CD4-positive, alpha-beta T cell treated with Interleukin-17A for 1 hour (primary cell): ENCODE measurements at regions not wholly inside any gene's neighbourhood (a gene's known extent, or its start where the extent isn't known, plus 50 kb on each side); places are given as distances from the start of the nearest gene placed in this dataset.

ENCODE experiments used
- DNase-seq: peaks from one replicate; pipeline ENCODE4 v3.0.0-alpha.2; 2020

- DNase-seq: no peak
These were observed 236.0 kb downstream of the GLRX3 start for GRCh38 chr10:130372222-130372621.

- DNase-seq: no peak
These were observed 236.7 kb downstream of the GLRX3 start for GRCh38 chr10:130372866-130373265.

GRCh38 chr10:130377986-130378540 lies 241.9 kb downstream of the GLRX3 start:
- no peak for DNase-seq

GRCh38 chr10:130378556-130379400 lies 242.6 kb downstream of the GLRX3 start:
- no peak for DNase-seq

GRCh38 chr10:130380056-130380455 lies 243.9 kb downstream of the GLRX3 start:
- no peak for DNase-seq

GRCh38 chr10:130382031-130382430 lies 245.8 kb downstream of the GLRX3 start:
- DNase-seq: no peak

- DNase-seq: no peak
These were observed 251.9 kb downstream of the GLRX3 start for GRCh38 chr10:130387936-130388580.

GRCh38 chr10:130388746-130389145 lies 252.6 kb downstream of the GLRX3 start:
- no peak for DNase-seq

GRCh38 chr10:130389906-130390305 lies 253.7 kb downstream of the GLRX3 start:
- no peak for DNase-seq

GRCh38 chr10:130392031-130392430 lies 255.8 kb downstream of the GLRX3 start:
- no peak for DNase-seq

- DNase-seq: no peak
These were observed 257.2 kb downstream of the GLRX3 start for GRCh38 chr10:130393342-130393741.

GRCh38 chr10:130394832-130395231 lies 258.6 kb downstream of the GLRX3 start:
- no peak for DNase-seq

GRCh38 chr10:130395248-130395936 lies 259.2 kb downstream of the GLRX3 start:
- DNase-seq: no peak

GRCh38 chr10:130396044-130396443 lies 259.9 kb downstream of the GLRX3 start:
- DNase-seq: no peak

- DNase-seq: no peak
These were observed 262.2 kb downstream of the GLRX3 start for GRCh38 chr10:130398090-130398994.

- no peak for DNase-seq
These were observed 263.3 kb downstream of the GLRX3 start for GRCh38 chr10:130399425-130399950.

GRCh38 chr10:130400890-130401289 lies 264.7 kb downstream of the GLRX3 start:
- DNase-seq: no peak

GRCh38 chr10:130401860-130402765 lies 265.9 kb downstream of the GLRX3 start:
- no peak for DNase-seq

GRCh38 chr10:130403153-130404075 lies 267.2 kb downstream of the GLRX3 start:
- DNase-seq: no peak
